HCT116 (cell line): ENCODE measurements at regions not wholly inside any gene's neighbourhood (a gene's known extent, or its start where the extent isn't known, plus 50 kb on each side); places are given as distances from the start of the nearest gene placed in this dataset.

Experiments
- ATF3 ChIP-seq: IDR thresholded peaks from 2 replicates; pipeline ENCODE4 v1.6.1; 2012
- CEBPB ChIP-seq: IDR thresholded peaks from 2 replicates; pipeline ENCODE4 v1.6.1; 2012; ENCODE audit warnings: low read depth
- CTCF ChIP-seq, 3 experiments: fragments of 200-600 bp in 1 of 3; sonication (generic) in 1 of 3; IDR thresholded peaks in 2 of 3; conservative IDR thresholded peaks in 1 of 3; 2 replicates each; pipeline ENCODE4 v1.5.1; 2012 to 2017; ENCODE audit warnings: low read depth in 2 of 3, low read length in 2 of 3, antibody characterized with exemption in 1 of 3, borderline replicate concordance in 1 of 3, control low read depth in 1 of 3, mild to moderate bottlenecking in 1 of 3, mixed read lengths in 1 of 3, mixed run types in 1 of 3, moderate library complexity in 1 of 3; ENCODE audit not compliant: insufficient read depth in 1 of 3
- EGR1 ChIP-seq: IDR thresholded peaks from 2 replicates; pipeline ENCODE4 v1.6.1; 2012; ENCODE audit warnings: low read depth
- EZH2 ChIP-seq: fragments of 200-600 bp; sonication (generic); IDR thresholded peaks from 2 replicates; pipeline ENCODE4 v1.6.1; 2017; ENCODE audit warnings: antibody characterized with exemption, mixed run types
- EZH2phosphoT487 ChIP-seq: fragments of 200-600 bp; IDR thresholded peaks from 2 replicates; pipeline ENCODE4 v1.6.1; 2018; ENCODE audit warnings: antibody characterized with exemption, borderline replicate concordance
- JUND ChIP-seq: IDR thresholded peaks from 2 replicates; pipeline ENCODE4 v1.6.1; 2012
- POLR2A ChIP-seq: IDR thresholded peaks from 2 replicates; pipeline ENCODE4 v1.7.0; 2011; ENCODE audit warnings: borderline replicate concordance; ENCODE audit not compliant: insufficient read depth, insufficient read length; ENCODE audit errors: extremely low read depth
- POLR2AphosphoS5 ChIP-seq: IDR thresholded peaks from 2 replicates; pipeline ENCODE4 v1.6.1; 2011; ENCODE audit warnings: mild to moderate bottlenecking, low read depth, low read length, moderate library complexity
- RAD21 ChIP-seq: IDR thresholded peaks from 2 replicates; pipeline ENCODE4 v1.6.1; 2012; ENCODE audit warnings: low read depth, mild to moderate bottlenecking
- REST ChIP-seq: IDR thresholded peaks from 2 replicates; pipeline ENCODE4 v1.6.1; 2012; ENCODE audit warnings: low read depth
- SP1 ChIP-seq: IDR thresholded peaks from 2 replicates; pipeline ENCODE4 v1.6.1; 2012; ENCODE audit warnings: low read depth
- SRF ChIP-seq: IDR thresholded peaks from 2 replicates; pipeline ENCODE4 v1.6.1; 2012; ENCODE audit warnings: low read depth

DNA sequence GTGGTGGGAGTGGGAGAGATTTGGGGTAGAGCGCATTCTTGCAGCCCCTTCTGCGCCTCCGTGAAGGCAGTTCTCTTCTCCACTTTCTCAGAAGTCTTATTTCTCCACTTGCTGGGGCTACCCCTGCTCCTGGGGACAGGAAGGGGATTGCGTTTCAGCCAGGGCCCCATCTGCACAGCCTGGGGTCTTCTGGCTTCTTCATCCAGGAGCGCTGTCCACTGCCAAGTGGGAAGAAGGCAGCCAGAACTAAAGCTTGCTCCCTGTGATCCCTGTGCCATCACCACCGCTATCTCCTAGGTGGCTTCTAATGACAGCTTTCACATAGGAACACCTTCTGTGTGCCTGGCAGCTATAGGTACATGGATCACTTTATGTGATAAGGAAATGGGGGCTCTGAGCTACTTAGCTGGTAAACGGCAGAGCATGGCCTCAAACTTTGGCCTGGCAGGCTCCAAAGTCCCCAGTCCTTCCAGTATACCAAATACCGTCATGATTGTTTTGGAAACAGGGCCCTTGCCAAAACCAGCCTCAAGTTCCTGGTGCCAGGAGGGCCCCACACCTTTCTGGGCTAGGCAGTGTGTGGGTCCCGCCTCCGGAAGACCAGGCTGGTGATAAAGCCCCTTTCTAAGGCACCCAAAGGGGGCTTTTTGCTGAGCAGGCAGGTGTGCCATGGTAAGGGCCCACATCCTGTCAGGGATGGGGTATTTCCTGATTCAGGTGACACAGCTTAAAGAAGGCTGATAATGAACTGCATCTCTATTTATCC, 60.4 kb upstream of the PAX6 start:
- TF ChIP-seq CTCF (IDR thresholded peaks at IDR 0.05 in 2 of 3, conservative IDR thresholded peaks at IDR 0.05 in 1 of 3; ENCODE audit: borderline replicate concordance in 1 of 3, insufficient read depth in 1 of 3, low read depth in 2 of 3, low read length in 2 of 3) (no peak), CEBPB (no peak), REST (no peak), POLR2A (no peak), POLR2AphosphoS5 (no peak), SP1 (no peak), EGR1 (no peak), JUND (no peak), SRF (no peak), EZH2phosphoT487 (no peak), EZH2 (no peak), RAD21 (no peak), ATF3 (no peak)
